CD4-positive, alpha-beta T cell treated with Interleukin-17A for 4 hours (primary cell): ENCODE measurements at regions not wholly inside any gene's neighbourhood (a gene's known extent, or its start where the extent isn't known, plus 50 kb on each side); places are given as distances from the start of the nearest gene placed in this dataset.

ENCODE experiments used
- DNase-seq: peaks from one replicate; pipeline ENCODE4 v3.0.0-alpha.2; 2020; ENCODE audit warnings: mixed read lengths

GRCh38 chr2:88281302-88282217, 111.4 kb downstream of the THNSL2 start:
- no peak for DNase-seq

DNA sequence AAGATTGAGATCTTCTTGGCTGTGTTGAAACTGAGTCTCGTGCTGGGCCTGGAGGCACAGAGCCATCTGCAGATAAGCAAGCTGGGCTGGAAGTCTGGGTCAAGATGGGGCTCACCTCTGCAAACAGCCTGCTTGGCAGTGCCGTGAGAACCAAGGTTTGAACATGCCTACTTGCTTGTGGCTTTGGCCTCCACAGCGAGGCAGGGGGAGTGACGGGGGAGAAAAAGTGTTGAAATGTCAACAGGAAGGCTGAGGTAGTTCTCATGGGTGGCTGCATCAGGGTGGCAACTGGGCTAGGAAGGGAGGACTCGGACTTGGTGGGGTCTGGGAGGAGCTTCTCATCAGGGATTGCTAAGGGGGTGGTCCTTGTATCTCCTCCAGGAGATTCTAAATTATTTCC, 99.7 kb downstream of the THNSL2 start:
- DNase-seq, result no peak

GRCh38 chr2:88265352-88266303, 95.5 kb downstream of the THNSL2 start:
- no peak for DNase-seq

GRCh38 chr2:88263861-88264260, 93.7 kb downstream of the THNSL2 start:
- no peak for DNase-seq

DNA sequence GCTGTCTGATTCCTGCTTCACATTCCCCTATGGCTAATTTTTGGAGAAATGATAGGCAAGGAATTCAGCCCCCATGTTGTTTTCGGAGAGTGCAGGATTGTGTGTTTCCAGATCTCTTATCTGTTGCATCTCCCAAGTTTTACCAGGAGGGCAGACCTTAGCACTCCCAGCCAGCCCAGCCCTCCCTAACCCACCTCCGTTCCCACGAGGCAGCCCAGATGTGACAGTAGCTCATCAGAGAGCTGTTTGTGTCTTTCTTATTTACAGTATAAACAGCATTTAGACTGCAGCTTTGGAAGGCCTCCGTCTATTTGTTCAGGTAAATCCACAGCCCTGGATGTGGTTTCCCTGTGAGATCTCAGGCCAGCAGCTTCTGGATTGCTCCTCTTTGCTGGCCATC, 91.6 kb downstream of the THNSL2 start:
- DNase-seq, result no peak

GRCh38 chr2:88258208-88258607, 88.1 kb downstream of the THNSL2 start:
- DNase-seq, result no peak

DNA sequence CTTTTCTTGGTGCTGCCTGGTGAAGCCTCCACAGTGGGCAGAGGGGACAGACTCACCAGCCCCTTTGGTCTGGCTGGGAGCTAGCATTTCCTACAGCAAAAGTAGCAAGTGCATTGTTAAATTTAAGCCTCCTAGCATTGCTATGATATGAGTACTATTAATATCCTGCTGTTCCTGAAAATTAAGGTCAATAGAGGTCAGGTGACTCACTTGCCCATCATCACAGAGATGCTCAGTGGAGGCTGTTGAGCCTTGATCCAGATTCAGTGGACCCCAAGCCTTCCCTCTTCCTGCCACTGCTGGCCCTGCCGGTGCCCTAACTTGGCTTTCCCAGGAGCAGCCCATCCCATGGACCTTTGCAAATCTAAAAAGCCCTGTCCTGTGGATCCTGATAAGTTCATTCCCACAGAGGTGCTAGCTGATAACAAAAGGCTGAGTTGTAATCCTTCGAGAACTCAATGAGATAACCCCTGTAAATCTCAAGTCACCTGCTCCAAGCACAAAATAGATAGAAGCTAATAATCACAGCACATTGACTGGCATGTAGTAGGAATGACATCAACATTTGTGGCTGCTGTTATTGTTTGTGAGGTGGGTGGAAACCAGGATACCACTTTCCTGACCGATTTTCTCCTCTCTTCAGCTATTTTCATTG, 84.4 kb downstream of the THNSL2 start:
- DNase-seq, result no peak

DNA sequence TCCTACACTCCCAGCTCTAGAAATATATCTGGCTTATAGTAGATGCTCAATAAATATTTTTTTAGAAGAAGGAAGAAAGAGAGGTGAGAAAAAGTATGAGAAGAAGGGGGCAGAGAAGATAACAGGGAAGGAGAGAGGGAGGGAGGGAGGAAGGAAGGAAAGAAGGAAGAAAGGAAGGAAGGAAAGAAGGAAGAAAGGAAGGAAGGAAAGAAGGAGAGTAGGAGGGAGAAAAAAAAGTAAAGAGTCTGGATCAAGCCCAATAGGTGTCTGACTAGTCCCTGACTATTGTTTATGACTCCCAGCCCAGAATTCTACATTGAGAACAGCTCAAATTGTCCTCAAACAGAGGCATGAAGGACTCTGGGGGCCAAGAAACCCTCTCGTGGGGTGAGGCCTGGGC, 83.9 kb downstream of the THNSL2 start:
- DNase-seq, result no peak

- DNase-seq, result no peak
Observed at GRCh38 chr2:88253375-88253774, 83.2 kb downstream of the THNSL2 start.

DNA sequence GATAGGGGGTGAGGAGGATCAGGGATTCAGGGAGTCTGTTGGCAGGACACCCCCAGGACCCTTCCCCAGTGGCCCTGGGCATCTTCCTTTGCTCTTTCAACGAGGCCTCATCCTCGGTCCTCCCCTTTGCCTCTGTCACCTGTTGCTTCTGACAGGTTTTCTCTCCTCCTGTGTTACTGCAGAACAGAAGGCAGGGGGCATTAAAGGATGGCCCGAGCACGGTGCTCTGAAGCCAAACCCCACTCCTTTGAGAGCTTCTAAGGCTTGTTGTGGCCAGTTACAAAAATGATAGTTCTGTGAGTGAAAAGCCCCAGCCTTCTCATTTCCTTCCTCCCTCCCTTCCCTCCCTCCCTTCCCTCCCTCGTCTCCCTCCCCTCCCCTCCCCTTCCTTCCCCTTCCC, 82.5 kb downstream of the THNSL2 start:
- DNase-seq, result no peak

GRCh38 chr2:88252111-88252510, 82.0 kb downstream of the THNSL2 start:
- DNase-seq, result no peak

DNA sequence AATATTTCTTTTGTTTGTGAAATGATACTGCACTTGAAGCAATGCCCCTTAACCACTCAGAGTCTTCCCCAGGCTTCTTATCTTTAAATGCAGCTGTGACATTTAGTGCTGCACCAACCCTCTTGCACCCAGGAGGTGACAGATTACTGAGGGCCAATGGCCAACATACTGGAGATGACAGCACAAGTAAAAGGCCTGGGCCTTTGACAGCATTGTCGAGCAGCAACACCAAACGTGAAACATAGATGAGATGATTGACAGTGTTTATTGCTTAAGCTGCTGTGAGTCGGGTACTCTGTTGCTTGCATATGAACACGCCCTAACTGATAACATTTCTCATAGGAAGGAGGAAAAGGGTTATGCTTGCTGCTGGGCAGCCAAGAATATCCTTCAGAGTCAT, 80.3 kb downstream of the THNSL2 start:
- DNase-seq, result no peak

DNA sequence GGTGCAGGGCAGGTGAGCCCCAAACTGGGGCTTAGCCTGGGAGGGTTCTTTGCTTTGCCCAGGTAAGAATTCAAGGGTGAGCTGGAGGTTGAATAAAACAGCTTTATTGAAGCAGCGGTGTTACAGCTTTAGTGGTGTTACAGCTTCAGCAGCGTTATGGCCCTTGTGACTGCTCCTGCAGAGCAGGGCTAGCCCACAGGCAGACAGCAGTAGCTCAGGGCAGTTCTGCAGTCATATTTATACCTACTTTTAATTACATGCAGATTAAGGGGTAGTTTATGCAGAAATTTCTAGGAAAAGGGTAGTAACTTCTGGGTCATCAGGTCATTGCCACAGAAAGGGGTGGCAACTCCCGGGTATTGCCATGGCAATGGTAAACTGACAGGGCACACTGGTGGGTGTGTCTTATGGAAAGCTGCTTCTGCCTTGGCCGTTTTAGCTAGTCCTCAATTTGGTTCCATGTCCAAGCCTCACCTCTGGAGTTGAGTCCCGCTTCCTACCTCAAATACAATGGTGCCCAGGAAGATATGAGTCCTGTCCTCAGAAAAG, 78.2 kb downstream of the THNSL2 start:
- no peak for DNase-seq

DNA sequence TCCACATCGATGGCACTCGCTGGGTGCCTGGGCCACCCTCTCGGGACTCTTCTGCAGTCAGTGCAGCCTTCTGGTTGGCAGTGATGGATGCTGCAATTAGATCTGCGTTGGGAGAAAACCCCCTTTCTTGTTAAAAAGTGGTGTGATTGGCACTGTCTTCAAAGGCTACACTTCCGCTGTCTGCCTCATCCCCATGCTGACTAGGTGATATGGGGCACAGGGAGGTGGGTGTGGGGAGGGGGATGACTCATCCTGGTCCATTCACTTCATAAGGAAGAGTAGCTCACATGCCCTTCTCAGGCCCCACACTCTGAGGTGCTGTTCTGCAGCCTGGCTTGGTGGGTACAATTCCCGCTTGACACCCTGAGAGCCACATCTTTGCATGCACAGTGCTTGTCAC, 77.4 kb downstream of the THNSL2 start:
- DNase-seq, result no peak

DNA sequence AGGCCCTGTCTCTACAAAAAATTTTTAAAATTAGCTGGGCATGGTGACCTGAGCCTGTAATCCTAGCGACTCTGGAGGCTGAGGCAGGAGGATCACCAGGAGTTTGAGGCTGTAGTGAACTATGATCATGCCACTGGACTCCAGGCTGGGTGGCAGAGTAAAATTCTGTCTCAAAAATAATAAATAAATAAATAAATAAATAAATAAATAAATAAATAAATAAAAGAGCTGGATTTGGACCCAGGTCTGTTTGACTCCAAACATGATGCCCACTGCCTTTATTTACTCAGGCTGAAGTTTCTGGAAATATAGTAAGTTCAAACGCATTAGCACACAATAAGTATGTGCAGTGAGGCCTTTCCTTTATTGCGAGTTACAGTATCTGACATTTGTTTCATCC, 75.0 kb downstream of the THNSL2 start:
- no peak for DNase-seq

- no peak for DNase-seq
Observed at GRCh38 chr2:88239781-88240180, 69.6 kb downstream of the THNSL2 start.

DNA sequence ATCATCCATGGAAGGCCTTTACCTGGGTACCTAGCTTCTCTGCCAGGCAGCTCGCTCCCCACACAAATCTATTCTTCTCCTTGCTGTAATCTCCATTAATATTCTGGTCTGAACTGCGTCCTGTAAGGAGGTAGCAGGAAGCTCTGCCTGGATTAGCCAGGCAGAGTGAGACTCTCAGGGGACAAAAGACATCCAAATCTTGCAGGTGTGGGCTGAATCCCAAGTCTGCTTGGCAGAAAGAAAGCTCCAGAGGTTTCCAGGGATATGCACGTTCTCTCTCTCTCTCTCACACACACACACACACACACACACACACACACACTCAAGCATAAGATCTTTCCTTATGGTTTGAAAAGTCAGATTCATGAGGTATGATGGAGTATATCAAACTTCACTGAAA, 66.5 kb downstream of the THNSL2 start:
- no peak for DNase-seq
